HG03439 (cell line): ENCODE measurements at regions not wholly inside any gene's neighbourhood (a gene's known extent, or its start where the extent isn't known, plus 50 kb on each side); places are given as distances from the start of the nearest gene placed in this dataset.

Source experiments
- ATAC-seq: cut with Tn5 transposase; IDR thresholded peaks from one replicate; pipeline ENCODE4 v1.9.1; 2021; ENCODE audit warnings: mild to moderate bottlenecking, moderate library complexity; ENCODE audit not compliant: unreplicated experiment

DNA sequence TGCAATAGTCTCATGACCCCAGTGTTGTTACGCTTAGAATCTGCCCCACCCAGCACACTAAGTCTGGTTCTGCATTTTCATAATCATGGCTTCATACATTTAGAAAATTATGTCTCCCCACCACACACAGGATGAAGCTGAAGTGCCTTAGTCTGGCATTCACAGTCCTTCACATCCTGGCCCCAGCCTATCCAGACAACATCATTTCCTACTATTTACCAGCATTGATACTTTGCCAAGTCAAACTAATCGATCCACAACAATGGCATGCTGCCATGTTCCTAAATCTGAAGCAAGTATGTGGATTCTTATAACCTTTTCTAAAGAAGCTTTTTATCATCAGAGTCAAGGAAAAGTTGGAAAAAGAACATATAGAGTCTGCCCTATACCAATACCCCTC lies 132.4 kb upstream of the FBXL4 start:
- no peak for ATAC-seq

GRCh38 chr6:99079058-99079457 lies 131.3 kb upstream of the FBXL4 start:
- ATAC-seq: no peak

GRCh38 chr6:99073223-99073622 lies 125.5 kb upstream of the FBXL4 start:
- no peak for ATAC-seq

GRCh38 chr6:99066044-99066443 lies 118.3 kb upstream of the FBXL4 start:
- no peak for ATAC-seq

GRCh38 chr6:99064834-99065233 lies 117.1 kb upstream of the FBXL4 start:
- ATAC-seq: no peak

- no peak for ATAC-seq
These were observed 88.9 kb upstream of the FBXL4 start for GRCh38 chr6:99036672-99037071.

- no peak for ATAC-seq
These were observed 84.7 kb upstream of the FBXL4 start for GRCh38 chr6:99032396-99032795.

DNA sequence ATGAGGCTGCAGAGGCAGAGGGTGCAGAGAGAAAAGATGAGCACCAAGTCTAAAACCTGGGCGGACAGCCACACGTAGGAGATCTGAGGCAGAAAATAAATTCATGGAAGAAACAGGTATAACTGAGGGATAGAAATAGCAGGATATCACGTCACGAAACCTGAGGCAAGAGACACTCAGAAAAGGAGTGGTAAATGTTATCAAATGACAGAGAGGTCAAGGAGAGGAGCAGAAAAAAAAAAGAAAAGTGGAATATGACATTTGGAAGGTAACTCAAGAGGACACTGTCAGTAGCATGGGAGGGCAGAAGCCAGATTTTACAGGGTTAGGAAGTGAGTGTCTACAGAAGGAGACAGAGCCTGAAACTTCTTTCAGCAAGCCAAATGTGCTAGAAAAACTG lies 84.2 kb upstream of the FBXL4 start:
- ATAC-seq: no peak

- no peak for ATAC-seq
These were observed 83.2 kb upstream of the FBXL4 start for GRCh38 chr6:99030915-99031314.

DNA sequence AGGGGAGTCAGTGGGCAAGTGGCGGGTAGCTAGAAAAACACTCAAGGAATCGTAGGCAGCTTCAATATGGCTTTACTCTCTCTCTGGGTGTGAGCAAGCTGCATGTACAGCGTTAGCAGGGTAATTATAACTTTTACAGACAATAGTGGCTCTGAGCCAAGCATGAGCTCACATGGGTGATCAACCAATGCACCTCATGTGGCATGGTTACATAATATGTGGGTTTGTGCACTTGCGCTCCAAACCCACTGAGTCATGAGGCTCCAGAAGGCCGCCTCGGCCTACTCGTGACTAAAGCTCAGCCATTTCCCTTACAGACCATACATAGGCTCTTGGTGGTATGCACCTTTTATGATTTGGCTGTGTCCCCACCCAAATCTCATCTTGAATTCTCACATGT lies 78.4 kb upstream of the FBXL4 start:
- ATAC-seq: no peak

DNA sequence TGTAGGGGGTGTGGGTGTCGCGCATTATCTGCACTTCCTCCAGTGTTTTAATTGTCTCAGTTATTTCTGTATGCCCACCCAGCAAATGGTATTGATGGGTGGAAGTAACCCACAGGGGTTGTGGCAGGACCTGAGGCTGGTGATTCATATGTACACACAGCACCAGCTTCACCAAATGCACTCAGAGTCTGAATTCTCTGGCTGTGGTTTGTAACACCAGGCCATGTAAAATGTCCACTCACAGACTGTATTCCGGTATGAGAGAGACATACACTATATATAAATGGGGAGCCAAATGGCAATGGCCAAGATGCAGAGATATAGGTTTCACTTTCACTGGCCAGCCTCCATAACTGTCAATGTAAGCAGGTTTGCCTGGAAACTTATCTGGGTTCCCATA lies 76.3 kb upstream of the FBXL4 start:
- no peak for ATAC-seq

DNA sequence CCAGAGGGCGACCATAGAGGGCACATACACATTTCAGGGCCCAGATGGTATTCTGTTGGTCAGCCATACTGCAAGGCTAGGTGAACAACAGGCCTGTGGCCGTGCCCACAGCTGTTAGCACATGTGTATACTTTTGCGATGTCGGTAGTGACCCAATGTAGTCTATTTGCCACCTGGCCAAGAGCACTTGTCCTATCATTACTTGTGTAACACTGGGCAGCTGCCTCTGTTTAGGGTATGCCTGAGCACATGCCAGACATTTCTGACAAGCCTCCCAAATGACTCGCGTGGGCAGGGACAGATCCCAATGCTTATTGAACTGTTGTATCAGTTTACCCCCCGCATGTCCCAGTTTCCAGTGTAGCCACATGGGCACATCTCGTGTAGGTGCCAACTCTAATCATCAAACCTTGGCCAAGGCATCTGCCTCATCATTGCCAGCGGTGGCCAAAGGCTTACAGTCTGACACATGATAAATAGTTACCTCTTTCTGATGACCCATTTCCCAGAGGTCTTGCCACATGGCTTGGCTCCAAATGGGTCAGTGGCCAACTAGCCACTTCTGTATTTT lies 74.4 kb upstream of the FBXL4 start:
- no peak for ATAC-seq

DNA sequence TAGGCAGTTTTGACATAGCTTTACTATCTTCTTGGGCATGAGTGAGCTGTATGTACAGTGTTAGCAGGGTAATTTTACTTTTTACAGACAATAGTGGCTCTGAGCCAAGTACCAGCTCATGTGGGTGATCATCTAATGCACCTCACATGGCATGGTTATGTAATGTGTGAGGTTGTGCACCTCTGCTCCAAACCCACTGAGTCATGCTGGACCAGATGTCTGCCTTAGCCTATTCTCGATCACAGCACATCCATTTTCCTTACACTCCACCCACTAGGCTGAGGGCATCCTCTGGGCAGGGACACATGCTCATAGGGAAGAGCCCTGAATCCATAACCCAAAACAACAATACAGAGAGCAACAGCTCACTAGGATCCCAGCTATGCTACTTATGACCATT lies 71.6 kb upstream of the FBXL4 start:
- ATAC-seq: no peak

DNA sequence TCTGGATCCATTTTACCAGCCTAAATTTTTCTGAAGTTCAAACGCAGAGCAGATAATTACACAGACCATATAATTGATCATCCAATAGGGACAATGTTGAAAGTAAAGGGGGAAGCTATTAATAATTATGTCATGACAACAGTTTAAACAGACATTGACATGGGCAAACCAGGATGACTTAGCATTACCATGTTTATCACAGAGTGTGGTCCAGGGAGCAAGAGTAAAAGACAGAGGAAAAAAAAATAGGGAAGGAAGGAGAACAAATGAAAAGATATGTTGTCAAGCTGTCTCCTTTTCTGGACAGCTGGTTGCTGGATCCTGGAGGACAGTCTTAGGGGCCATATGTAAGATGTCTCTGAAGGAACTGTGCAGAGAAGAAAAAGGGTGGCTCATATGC lies 69.4 kb upstream of the FBXL4 start:
- no peak for ATAC-seq

DNA sequence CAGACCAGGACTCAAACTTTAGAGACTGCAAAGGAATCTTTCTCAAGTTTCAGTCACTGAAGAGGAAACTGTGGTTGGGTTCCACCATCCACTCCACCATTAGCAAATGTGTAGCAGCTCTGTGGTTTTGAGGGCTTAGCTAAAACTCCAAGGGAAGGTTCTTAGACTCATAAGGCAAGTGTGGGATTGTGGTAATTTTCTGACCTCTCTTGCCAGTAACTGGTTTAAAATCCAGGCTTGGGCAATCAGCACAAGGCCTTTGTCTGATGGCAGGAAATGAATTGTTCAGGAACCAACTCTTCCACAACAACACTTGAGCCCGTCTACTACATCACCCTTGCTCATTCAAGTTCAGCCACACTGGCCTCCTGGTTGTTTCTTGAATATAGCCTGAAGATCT lies 68.6 kb upstream of the FBXL4 start:
- ATAC-seq: no peak

DNA sequence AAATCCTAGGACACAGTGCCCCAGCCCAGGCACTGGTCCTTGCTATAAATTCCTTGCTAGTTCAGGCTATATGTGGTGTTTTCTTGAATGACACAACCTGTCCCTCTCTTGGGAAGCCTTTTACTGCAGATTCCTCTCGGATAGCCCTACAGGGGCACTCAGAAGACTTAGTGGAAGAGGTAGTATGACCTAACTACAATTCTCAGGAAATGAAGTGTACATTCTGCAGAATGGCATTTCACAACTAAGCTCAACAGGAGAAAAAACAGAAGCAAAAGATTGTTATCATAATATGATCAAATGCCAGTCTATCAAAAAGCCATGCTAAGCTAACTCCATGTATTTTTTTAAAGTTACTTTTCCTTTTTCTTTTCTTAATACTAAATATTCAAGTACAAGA lies 66.3 kb upstream of the FBXL4 start:
- ATAC-seq: no peak

GRCh38 chr6:99013661-99014060 lies 65.9 kb upstream of the FBXL4 start:
- ATAC-seq: no peak

DNA sequence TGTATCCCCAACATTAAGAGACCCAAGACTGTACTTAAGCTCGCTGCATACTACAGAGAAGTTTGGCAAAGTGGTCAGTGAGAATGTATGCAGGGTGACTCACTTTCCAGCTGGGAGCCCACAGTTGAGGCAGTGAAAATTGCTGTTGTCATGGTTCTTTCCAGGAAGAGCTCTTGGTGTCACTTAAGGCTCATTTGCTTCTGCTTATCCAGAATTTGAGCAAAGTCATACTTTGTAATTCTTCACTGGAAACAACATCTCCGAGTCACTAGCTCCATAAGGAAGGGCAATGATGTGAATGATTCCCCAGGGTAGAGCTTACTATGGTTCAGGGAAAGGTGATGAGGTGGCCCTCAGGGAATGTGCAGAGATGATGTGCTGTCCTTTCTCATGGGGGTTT lies 65.4 kb upstream of the FBXL4 start:
- no peak for ATAC-seq

DNA sequence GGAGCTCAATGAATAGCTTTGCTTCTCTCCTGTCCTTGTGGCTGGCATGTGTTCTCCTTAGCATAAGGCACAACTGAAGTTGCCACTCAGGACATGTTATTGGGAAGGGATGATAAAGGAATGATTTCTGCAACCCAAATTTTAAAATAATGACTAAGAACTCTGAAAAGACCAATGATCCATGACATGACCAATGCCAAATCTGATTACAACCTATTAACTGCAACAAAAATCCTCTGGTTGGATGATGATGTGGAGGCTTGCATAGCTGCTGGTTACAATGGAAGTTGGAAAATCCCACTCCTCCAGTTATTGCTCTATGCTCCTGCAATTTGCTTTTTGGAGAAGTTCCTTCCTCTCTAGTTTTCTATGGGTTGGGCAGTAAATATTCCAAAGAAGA lies 63.4 kb upstream of the FBXL4 start:
- ATAC-seq: no peak

GRCh38 chr6:99002831-99003230 lies 55.1 kb upstream of the FBXL4 start:
- ATAC-seq: no peak

DNA sequence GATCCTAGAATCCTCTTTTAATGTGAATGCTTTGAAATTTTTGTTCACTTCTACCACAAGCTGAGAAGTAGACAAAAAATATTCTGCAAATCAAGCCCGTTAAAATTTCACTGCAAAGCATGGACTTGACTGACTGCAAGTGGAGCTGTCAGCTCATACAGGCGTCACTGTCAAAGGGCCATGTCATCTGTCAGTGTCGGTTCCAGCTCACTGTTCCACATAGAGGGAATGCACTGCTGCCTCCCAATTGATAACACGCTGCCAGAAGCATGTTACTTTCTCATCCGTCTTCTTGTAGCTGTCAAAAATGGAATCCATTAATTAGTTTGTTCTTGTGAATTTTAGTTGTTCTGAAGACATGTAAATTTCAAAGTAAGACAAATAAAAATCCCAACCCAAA lies 50.4 kb upstream of the FBXL4 start:
- no peak for ATAC-seq
